H1 (cell line): ENCODE measurements at regions not wholly inside any gene's neighbourhood (a gene's known extent, or its start where the extent isn't known, plus 50 kb on each side); places are given as distances from the start of the nearest gene placed in this dataset.

Experiments used
- CTCF ChIA-PET: fragments of 300-600 bp; sonication (Branson Sonifier 250); formaldehyde crosslinking; loops from one replicate; lab custom pipeline; 2021; ENCODE audit not compliant: partially characterized antibody; lab: Charles Lee
- POLR2A ChIA-PET: fragments of 300-600 bp; sonication (Branson Sonifier 250); formaldehyde crosslinking; loops from one replicate; lab custom pipeline; 2021; ENCODE audit warnings: inconsistent platforms; ENCODE audit not compliant: partially characterized antibody; lab: Charles Lee
- DNase-seq, 2 experiments: peaks; one replicate each; pipeline versions ENCODE4 v3.0.0 to v3.0.0-alpha.2; 2010 to 2022; ENCODE audit warnings: low spot score in 2 of 2, low read depth in 1 of 2, mixed read lengths in 1 of 2
- FAIRE-seq: peaks from 2 replicates; lab custom pipeline; 2011; peaks lifted over from hg19 to GRCh38; lab: Jason Lieb, UNC
- H2AFZ ChIP-seq: 2 replicates; pipeline ENCODE4 v1.8.1; 2012; ENCODE audit warnings: low read length, inconsistent platforms
- H2AK5ac ChIP-seq: 2 replicates; pipeline ENCODE4 v1.6.1; 2013; ENCODE audit warnings: low read depth, low read length
- H2BK120ac ChIP-seq: replicated peaks from 2 replicates; pipeline ENCODE3; 2013; ENCODE audit warnings: low read depth, low read length, inconsistent platforms
- H2BK12ac ChIP-seq: 2 replicates; pipeline ENCODE4 v1.6.1; 2013; ENCODE audit warnings: low read depth, low read length
- H2BK15ac ChIP-seq: 2 replicates; pipeline ENCODE4 v1.6.1; 2013; ENCODE audit warnings: low read length
- H2BK20ac ChIP-seq: 2 replicates; pipeline ENCODE4 v1.6.1; 2013; ENCODE audit warnings: low read length
- H2BK5ac ChIP-seq: 2 replicates; pipeline ENCODE4 v1.6.1; 2013; ENCODE audit warnings: low read depth, low read length
- H3K14ac ChIP-seq: 2 replicates; pipeline ENCODE4 v1.6.1; 2013; ENCODE audit warnings: inconsistent platforms; ENCODE audit not compliant: insufficient read length
- H3K18ac ChIP-seq: 2 replicates; pipeline ENCODE4 v1.6.1; 2013; ENCODE audit warnings: low read length; ENCODE audit errors: extremely low read depth
- H3K23ac ChIP-seq: 2 replicates; pipeline ENCODE4 v1.6.1; 2013; ENCODE audit warnings: inconsistent platforms; ENCODE audit not compliant: insufficient read length
- H3K23me2 ChIP-seq: 2 replicates; pipeline ENCODE4 v1.6.1; 2013; ENCODE audit warnings: low read depth, low read length
- H3K27ac ChIP-seq: 2 replicates; pipeline ENCODE4 v1.6.1; 2011; ENCODE audit warnings: low read depth, low read length, inconsistent platforms
- H3K27me3 ChIP-seq, 4 experiments: replicated peaks in 1 of 4; 1 replicate in 1 of 4; 2 replicates in 3 of 4; pipeline versions ENCODE4 v1.6.1 to v1.8.1; 2011 to 2013; ENCODE audit warnings: low read length in 3 of 4, mild to moderate bottlenecking in 3 of 4, inconsistent platforms in 2 of 4, mixed read lengths in 2 of 4, moderate library complexity in 1 of 4; ENCODE audit not compliant: control insufficient read depth in 3 of 4, insufficient read depth in 3 of 4; ENCODE audit errors: extremely low read depth in 1 of 4
- H3K36me3 ChIP-seq, 4 experiments: 2 replicates each; pipeline versions ENCODE4 v1.6.1 to v1.8.1; 2011 to 2013; ENCODE audit warnings: mild to moderate bottlenecking in 4 of 4, low read length in 3 of 4, moderate library complexity in 2 of 4, control low read depth in 1 of 4, inconsistent platforms in 1 of 4; ENCODE audit not compliant: insufficient read depth in 4 of 4, control insufficient read depth in 2 of 4
- H3K4ac ChIP-seq: replicated peaks from 2 replicates; pipeline ENCODE3; 2013; ENCODE audit warnings: low read length, low read depth, mixed read lengths, inconsistent platforms; ENCODE audit not compliant: insufficient read length
- H3K4me1 ChIP-seq, 4 experiments: replicated peaks in 1 of 4; 1 replicate in 1 of 4; 2 replicates in 3 of 4; pipeline versions ENCODE4 v1.6.1 to v1.8.1; 2011 to 2013; ENCODE audit warnings: low read length in 3 of 4, inconsistent platforms in 2 of 4, mixed read lengths in 1 of 4; ENCODE audit not compliant: insufficient read depth in 4 of 4, control insufficient read depth in 3 of 4
- H3K4me2 ChIP-seq, 2 experiments: 2 replicates each; pipeline versions ENCODE4 v1.6.1 to v1.8.1; 2011 to 2013; ENCODE audit warnings: low read depth in 2 of 2, low read length in 2 of 2, control low read depth in 1 of 2, inconsistent platforms in 1 of 2, mild to moderate bottlenecking in 1 of 2; ENCODE audit not compliant: insufficient read depth in 1 of 2
- H3K4me3 ChIP-seq, 4 experiments: fragments of 200-600, 300-600 bp in 1 of 4; sonication (generic), shearing (Covaris generic), sonication (Bioruptor Twin) in 1 of 4; 2 replicates each; pipeline versions ENCODE4 v1.5.1 to v1.8.1; 2011 to 2016; ENCODE audit warnings: low read length in 4 of 4, low read depth in 3 of 4, control low read depth in 2 of 4, inconsistent platforms in 2 of 4, mild to moderate bottlenecking in 2 of 4, mixed read lengths in 1 of 4, moderate library complexity in 1 of 4; ENCODE audit not compliant: insufficient read depth in 2 of 4; ENCODE audit errors: extremely low read depth in 1 of 4
- H3K56ac ChIP-seq: replicated peaks from 2 replicates; pipeline ENCODE3; 2013; ENCODE audit warnings: low read depth, mild to moderate bottlenecking, mixed read lengths, low read length, inconsistent platforms; ENCODE audit not compliant: insufficient read length
- H3K79me1 ChIP-seq: 2 replicates; pipeline ENCODE4 v1.6.1; 2013; ENCODE audit warnings: low read depth, low read length, control low read depth
- H3K79me2 ChIP-seq, 2 experiments: 2 replicates each; pipeline versions ENCODE4 v1.6.1 to v1.8.1; 2012 to 2013; ENCODE audit warnings: low read length in 2 of 2, mild to moderate bottlenecking in 2 of 2, inconsistent platforms in 1 of 2; ENCODE audit not compliant: insufficient read depth in 2 of 2, control insufficient read depth in 1 of 2
- H3K9ac ChIP-seq, 4 experiments: replicated peaks in 1 of 4; 1 replicate in 1 of 4; 2 replicates in 3 of 4; pipeline versions ENCODE4 v1.6.1 to v1.8.1; 2011 to 2013; ENCODE audit warnings: low read depth in 3 of 4, low read length in 3 of 4, control low read depth in 2 of 4, mild to moderate bottlenecking in 2 of 4, moderate library complexity in 2 of 4, inconsistent platforms in 1 of 4; ENCODE audit errors: extremely low read depth in 1 of 4
- H3K9me3 ChIP-seq, 2 experiments: 2 replicates each; pipeline versions ENCODE4 v1.6.1 to v1.8.1; 2012 to 2013; ENCODE audit warnings: mild to moderate bottlenecking in 2 of 2, moderate library complexity in 2 of 2, control low read depth in 1 of 2, inconsistent platforms in 1 of 2, low read depth in 1 of 2, low read length in 1 of 2, mixed read lengths in 1 of 2; ENCODE audit not compliant: insufficient read depth in 2 of 2
- H4K20me1 ChIP-seq, 2 experiments: replicated peaks in 1 of 2; 2 replicates each; pipeline versions ENCODE3 to v1.8.1; 2011 to 2013; ENCODE audit warnings: inconsistent platforms in 2 of 2, low read length in 2 of 2, mild to moderate bottlenecking in 1 of 2; ENCODE audit not compliant: insufficient read depth in 2 of 2, control insufficient read depth in 1 of 2
- H4K5ac ChIP-seq: 2 replicates; pipeline ENCODE4 v1.6.1; 2013; ENCODE audit warnings: low read length, low read depth, mixed read lengths, inconsistent platforms; ENCODE audit not compliant: insufficient read length
- H4K8ac ChIP-seq: 2 replicates; pipeline ENCODE4 v1.8.0; 2013; ENCODE audit warnings: mild to moderate bottlenecking, moderate library complexity, low read length, inconsistent platforms; ENCODE audit not compliant: insufficient read depth; ENCODE audit errors: extremely low read depth
- H4K91ac ChIP-seq: replicated peaks from 2 replicates; pipeline ENCODE3; 2013; ENCODE audit warnings: low read length, mixed read lengths, inconsistent platforms; ENCODE audit not compliant: insufficient read length
- BRCA1 ChIP-seq: IDR thresholded peaks from 2 replicates; pipeline ENCODE4 v1.6.1; 2012; ENCODE audit warnings: low read depth, low read length, improper control_type of control experiment
- CEBPB ChIP-seq: IDR thresholded peaks from 2 replicates; pipeline ENCODE4 v1.6.1; 2012; ENCODE audit warnings: low read depth, low read length
- CTBP2 ChIP-seq: IDR thresholded peaks from 2 replicates; pipeline ENCODE4 v1.7.0; 2011; ENCODE audit warnings: borderline replicate concordance, mild to moderate bottlenecking, moderate library complexity, mixed read lengths, low read length; ENCODE audit not compliant: insufficient read depth, insufficient read length
- EP300 ChIP-seq, 2 experiments: IDR thresholded peaks; 1 replicate in 1 of 2; 2 replicates in 1 of 2; pipeline ENCODE4 v1.6.1; 2011 to 2012; ENCODE audit warnings: low read depth in 2 of 2, low read length in 2 of 2, mild to moderate bottlenecking in 2 of 2, borderline replicate concordance in 1 of 2, inconsistent platforms in 1 of 2, moderate library complexity in 1 of 2
- MAFK ChIP-seq: IDR thresholded peaks from 2 replicates; pipeline ENCODE4 v1.6.1; 2012; ENCODE audit warnings: low read depth, mild to moderate bottlenecking, improper control_type of control experiment, low read length
- RBBP5 ChIP-seq: IDR thresholded peaks from 2 replicates; pipeline ENCODE4 v1.7.1; 2012; ENCODE audit warnings: low read depth, mild to moderate bottlenecking, inconsistent platforms, low read length, moderate library complexity, borderline replicate concordance
- SIN3A ChIP-seq, 2 experiments: IDR thresholded peaks in 1 of 2; conservative IDR thresholded peaks in 1 of 2; 2 replicates each; pipeline ENCODE4 v1.6.1; 2011 to 2012; ENCODE audit warnings: low read length in 2 of 2, improper control_type of control experiment in 1 of 2, low read depth in 1 of 2, mild to moderate bottlenecking in 1 of 2
- TEAD4 ChIP-seq: IDR thresholded peaks from 2 replicates; pipeline ENCODE4 v1.6.1; 2012; ENCODE audit warnings: low read depth, low read length, inconsistent platforms, mixed read lengths
- WGBS, 2 experiments: shearing (Covaris generic) in 1 of 2; methylation state at CpG; one replicate each; pipeline versions ENCODE4 v1.1.6 to v1.1.7; 2013 to 2015; ENCODE audit warnings: low lambda C conversion rate in 2 of 2, mixed read lengths in 2 of 2, inconsistent platforms in 1 of 2, low coverage in 1 of 2, missing lambda C conversion rate in 1 of 2; ENCODE audit not compliant: insufficient replicate concordance in 2 of 2, insufficient coverage in 1 of 2, insufficient read length in 1 of 2; ENCODE audit errors: extremely low coverage in 1 of 2, missing lambda C conversion rate in 1 of 2; 5-methylcytosine and 5-hydroxymethylcytosine counted together
- TF ChIP-seq, protein P1 (sequence below): IDR thresholded peaks from 2 replicates; pipeline ENCODE4 v1.6.1; 2012; ENCODE audit warnings: inconsistent platforms

DNA sequence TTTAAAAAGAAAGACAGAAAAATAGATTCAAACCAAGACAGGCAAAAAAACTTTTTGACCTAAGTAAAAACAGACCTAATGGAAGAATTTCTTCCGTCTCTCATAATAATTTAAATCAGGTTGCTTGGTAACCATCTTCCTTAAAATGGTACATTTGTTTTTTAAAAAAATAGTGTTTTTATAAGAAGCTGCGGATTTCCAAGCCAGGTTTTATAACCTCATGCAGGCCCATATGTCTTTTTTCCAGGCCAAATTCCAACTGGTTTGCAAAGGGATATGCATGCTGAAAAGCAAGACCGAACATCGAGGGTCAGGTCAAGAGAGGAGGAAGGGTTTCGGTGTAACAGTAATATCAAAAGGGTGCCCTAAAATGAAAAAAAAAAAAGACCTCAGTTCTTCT is 172.9 kb downstream of the MAIP1 start:
- no peak overlapping the region for H2AFZ ChIP-seq
- no peaks in the 10 kb centered on the region for H3K79me2 ChIP-seq
- H2BK20ac ChIP-seq = no peak overlapping the region
- H3K4ac ChIP-seq = no peak overlapping the region
- 93% methylated on average over 5 of the region's 5 CpGs; no CpG with 5 or more reads in 1 of the 2 experiments for WGBS, 2 experiments
- H3K27ac ChIP-seq = no peak overlapping the region
- H3K4me3 ChIP-seq = no peak overlapping the region
- H4K8ac ChIP-seq = no peak overlapping the region
- no peak overlapping the region for H3K18ac ChIP-seq
- H4K91ac ChIP-seq = no peak overlapping the region
- no peak overlapping the region for H3K23ac ChIP-seq
- H3K23me2 ChIP-seq = no peaks in the 10 kb centered on the region
- CTCF ChIA-PET = interaction anchor here (0.8 kb wide), 1 partner anchor 73 kb away, joined by 3 read pairs; no protein-coding TSS in a partner anchor
- no peak overlapping the region for H2BK5ac ChIP-seq
- H3K14ac ChIP-seq = no peak overlapping the region
- no peak for DNase-seq
- H3K9me3 ChIP-seq = peaks cover 0 to 3% of the 10 kb centered on the region in 2 experiments; a peak in 1 of 4 replicates
- H3K4me1 ChIP-seq = no peaks in the 10 kb centered on the region; a peak in 1 of 7 replicates
- no peaks in the 10 kb centered on the region for H3K36me3 ChIP-seq
- no peak overlapping the region for H2BK120ac ChIP-seq
- H3K56ac ChIP-seq = no peak overlapping the region
- no peak overlapping the region for H2AK5ac ChIP-seq
- POLR2A ChIA-PET = interaction anchor here (0.6 to 1.0 kb wide), 2 partner anchors 8 to 24 kb away, joined by 3 read pairs; no protein-coding TSS in a partner anchor
- TF ChIP-seq CEBPB = no peak
- TF ChIP-seq BRCA1 = no peak
- TF ChIP-seq SIN3A (conservative IDR thresholded peaks at IDR 0.05 in 1 of 2, IDR thresholded peaks at IDR 0.05 in 1 of 2; ENCODE audit: low read depth in 1 of 2, low read length in 2 of 2) = no peak
- no peak for TF ChIP-seq RBBP5
- no peak for TF ChIP-seq MAFK
- TF ChIP-seq CTBP2 = no peak
- TF ChIP-seq, protein P1, sequence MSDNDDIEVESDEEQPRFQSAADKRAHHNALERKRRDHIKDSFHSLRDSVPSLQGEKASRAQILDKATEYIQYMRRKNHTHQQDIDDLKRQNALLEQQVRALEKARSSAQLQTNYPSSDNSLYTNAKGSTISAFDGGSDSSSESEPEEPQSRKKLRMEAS = no peak
- TF ChIP-seq EP300 (IDR thresholded peaks at IDR 0.05; ENCODE audit: borderline replicate concordance in 1 of 2, low read depth in 2 of 2, low read length in 2 of 2) = no peak
- TF ChIP-seq TEAD4 = no peak
- no peaks in the 10 kb centered on the region for H4K20me1 ChIP-seq
- H3K4me2 ChIP-seq = no peak overlapping the region
- H4K5ac ChIP-seq = no peak overlapping the region
- H2BK12ac ChIP-seq = no peak overlapping the region
- no peak for FAIRE-seq
- H3K27me3 ChIP-seq = no peaks in the 10 kb centered on the region
- H2BK15ac ChIP-seq = no peak overlapping the region
- no peaks in the 10 kb centered on the region for H3K79me1 ChIP-seq
- H3K9ac ChIP-seq = no peak overlapping the region
